ENCODE measurements at regions not wholly inside any gene's neighbourhood (a gene's known extent, or its start where the extent isn't known, plus 50 kb on each side); places are given as distances from the start of the nearest gene placed in this dataset.

DNA sequence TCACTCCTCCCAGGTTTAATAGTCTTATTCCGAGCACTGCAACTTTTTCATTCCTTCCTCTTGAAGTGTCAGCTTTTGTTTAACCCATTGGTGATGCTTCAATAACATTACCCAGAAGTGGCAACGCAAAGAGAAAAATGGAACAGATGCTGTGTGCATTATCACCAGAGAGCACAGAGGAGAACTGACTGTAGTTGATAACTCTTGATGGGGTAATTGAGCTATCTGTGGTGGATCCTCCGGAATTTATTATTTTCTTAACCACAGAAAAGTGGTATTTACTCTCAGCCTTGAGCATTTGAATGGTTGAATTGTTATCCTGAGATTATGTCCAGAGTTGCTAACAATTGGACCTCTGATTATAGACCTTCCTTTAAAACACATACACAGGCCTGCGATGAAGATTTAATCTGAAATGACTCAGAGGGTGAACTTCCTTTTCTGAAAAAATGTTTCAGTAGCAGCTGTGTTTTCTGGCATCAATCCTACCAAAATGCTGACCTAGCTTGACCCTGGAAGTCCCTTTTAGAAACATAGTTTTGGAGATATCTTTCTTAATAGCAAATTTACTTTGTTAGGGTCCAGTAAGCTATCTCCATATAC lies 1584.4 kb upstream of the LRRTM3 start:
- no peak for TF ChIP-seq CTCF (IDR thresholded peaks at IDR 0.05; ENCODE audit: low read length)
- TF ChIP-seq EZH2 (optimal IDR thresholded peaks at IDR 0.05; ENCODE audit: low read depth, low read length) = no peak

Data from MM.1S (cell line).